CD14-positive monocyte (primary cell): ENCODE measurements at regions not wholly inside any gene's neighbourhood (a gene's known extent, or its start where the extent isn't known, plus 50 kb on each side); places are given as distances from the start of the nearest gene placed in this dataset.
A peak's percentile ranks its signal among the peaks of the same experiment; 100 is the strongest.

Experiments
- DNase-seq, 3 donors: peaks; one replicate each; pipeline ENCODE4 v3.0.0-alpha.2; 2011 to 2022
- H2AFZ ChIP-seq: 2 replicates; pipeline ENCODE4 v1.6.0; 2012; ENCODE audit warnings: mild to moderate bottlenecking, low read depth, low read length, inconsistent platforms; ENCODE audit not compliant: insufficient read depth, poor library complexity, severe bottlenecking
- H3K27ac ChIP-seq, 2 donors: 1 replicate in 1 of 2; 2 replicates in 1 of 2; pipeline ENCODE4 v1.5.1; 2012 to 2013; ENCODE audit warnings: low read length in 2 of 2, control low read depth in 1 of 2, inconsistent platforms in 1 of 2, low read depth in 1 of 2, mild to moderate bottlenecking in 1 of 2
- H3K27me3 ChIP-seq, 2 donors: one replicate each; pipeline versions ENCODE4 v1.6.0 to v1.6.1; 2011 to 2013; ENCODE audit warnings: low read length in 2 of 2; ENCODE audit not compliant: control insufficient read depth in 2 of 2, insufficient read depth in 2 of 2
- H3K36me3 ChIP-seq, 2 donors: replicated peaks in 1 of 2; 1 replicate in 1 of 2; 2 replicates in 1 of 2; pipeline versions ENCODE4 v1.5.1 to v1.6.1; 2012 to 2013; ENCODE audit warnings: low read length in 2 of 2, control low read depth in 1 of 2, inconsistent platforms in 1 of 2, mild to moderate bottlenecking in 1 of 2; ENCODE audit not compliant: insufficient read depth in 2 of 2, control insufficient read depth in 1 of 2
- H3K4me1 ChIP-seq, 2 donors: 1 replicate in 1 of 2; 2 replicates in 1 of 2; pipeline versions ENCODE4 v1.5.1 to v1.6.1; 2012 to 2013; ENCODE audit warnings: low read length in 2 of 2, control low read depth in 1 of 2, inconsistent platforms in 1 of 2, mild to moderate bottlenecking in 1 of 2, moderate library complexity in 1 of 2; ENCODE audit not compliant: insufficient read depth in 2 of 2, control insufficient read depth in 1 of 2
- H3K4me2 ChIP-seq: replicated peaks from 2 replicates; pipeline ENCODE3; 2012; ENCODE audit warnings: low read length, moderate library complexity, mild to moderate bottlenecking; ENCODE audit not compliant: poor library complexity, severe bottlenecking; ENCODE audit errors: extremely low read depth
- H3K4me3 ChIP-seq, 3 experiments: fragments of 200-600 bp in 1 of 3; sonication (generic) in 1 of 3; replicated peaks in 1 of 3; 1 replicate in 2 of 3; 2 replicates in 1 of 3; pipeline ENCODE4 v1.5.1; 2011 to 2013; ENCODE audit warnings: low read length in 3 of 3, mild to moderate bottlenecking in 3 of 3, control low read depth in 2 of 3, low read depth in 2 of 3, inconsistent platforms in 1 of 3, moderate library complexity in 1 of 3
- H3K79me2 ChIP-seq: 2 replicates; pipeline ENCODE4 v1.6.0; 2012; ENCODE audit warnings: mild to moderate bottlenecking, control low read depth, inconsistent platforms, low read length, moderate library complexity; ENCODE audit not compliant: insufficient read depth
- H3K9ac ChIP-seq: 2 replicates; pipeline ENCODE4 v1.6.0; 2017; ENCODE audit warnings: low read length, mild to moderate bottlenecking; ENCODE audit not compliant: insufficient read depth, poor library complexity, severe bottlenecking
- H3K9me3 ChIP-seq, 2 donors: replicated peaks in 1 of 2; 1 replicate in 1 of 2; 2 replicates in 1 of 2; pipeline versions ENCODE4 v1.5.1 to v1.6.1; 2012 to 2013; ENCODE audit warnings: low read length in 2 of 2, control low read depth in 1 of 2; ENCODE audit not compliant: control insufficient read depth in 1 of 2, insufficient read depth in 1 of 2
- H4K20me1 ChIP-seq: 2 replicates; pipeline ENCODE4 v1.6.0; 2012; ENCODE audit warnings: mild to moderate bottlenecking, low read length, control low read depth, moderate library complexity; ENCODE audit not compliant: insufficient read depth
- H3K27ac Mint-ChIP-seq, 7 donors: one replicate each; pipeline ENCODE4 v1.8.0; 2020; ENCODE audit warnings: mild to moderate bottlenecking in 7 of 7, mixed read lengths in 7 of 7, moderate library complexity in 6 of 7, inconsistent platforms in 2 of 7
- H3K27me3 Mint-ChIP-seq, 3 donors: one replicate each; pipeline ENCODE4 v1.8.0; 2021 to 2022; ENCODE audit warnings: low read depth in 3 of 3, mild to moderate bottlenecking in 3 of 3, mixed read lengths in 3 of 3, moderate library complexity in 3 of 3, inconsistent platforms in 1 of 3
- H3K36me3 Mint-ChIP-seq, 2 donors: one replicate each; pipeline ENCODE4 v1.8.0; 2020; ENCODE audit warnings: mixed read lengths in 2 of 2, inconsistent platforms in 1 of 2, mild to moderate bottlenecking in 1 of 2
- H3K4me1 Mint-ChIP-seq: one replicate; pipeline ENCODE4 v1.8.0; 2020; ENCODE audit warnings: mild to moderate bottlenecking, mixed read lengths
- H3K4me3 Mint-ChIP-seq, 2 donors: one replicate each; pipeline ENCODE4 v1.8.0; 2020; ENCODE audit warnings: mild to moderate bottlenecking in 2 of 2, mixed read lengths in 2 of 2, moderate library complexity in 1 of 2
- H3K9me3 Mint-ChIP-seq, 7 donors: one replicate each; pipeline ENCODE4 v1.8.0; 2020 to 2022; ENCODE audit warnings: mixed read lengths in 7 of 7, mild to moderate bottlenecking in 6 of 7, moderate library complexity in 6 of 7, inconsistent platforms in 2 of 7
- WGBS: methylation state at CpG from one replicate; pipeline ENCODE4 v1.1.5; 2013; ENCODE audit warnings: missing lambda C conversion rate; ENCODE audit not compliant: insufficient coverage; 5-methylcytosine and 5-hydroxymethylcytosine counted together
- intact Hi-C, 2 donors: fragments of 100-400 bp; cut with micrococcal nuclease; formaldehyde crosslinking; loops; one replicate each; pipeline versions ENCODE4 v1.15.0 to v1.15.1; 2023
- TF ChIP-seq, protein P1 (sequence below): fragments of 200-600 bp; IDR thresholded peaks from one replicate; pipeline ENCODE4 v1.8.0; 2022; ENCODE audit warnings: antibody characterized with exemption, mild to moderate bottlenecking

DNA sequence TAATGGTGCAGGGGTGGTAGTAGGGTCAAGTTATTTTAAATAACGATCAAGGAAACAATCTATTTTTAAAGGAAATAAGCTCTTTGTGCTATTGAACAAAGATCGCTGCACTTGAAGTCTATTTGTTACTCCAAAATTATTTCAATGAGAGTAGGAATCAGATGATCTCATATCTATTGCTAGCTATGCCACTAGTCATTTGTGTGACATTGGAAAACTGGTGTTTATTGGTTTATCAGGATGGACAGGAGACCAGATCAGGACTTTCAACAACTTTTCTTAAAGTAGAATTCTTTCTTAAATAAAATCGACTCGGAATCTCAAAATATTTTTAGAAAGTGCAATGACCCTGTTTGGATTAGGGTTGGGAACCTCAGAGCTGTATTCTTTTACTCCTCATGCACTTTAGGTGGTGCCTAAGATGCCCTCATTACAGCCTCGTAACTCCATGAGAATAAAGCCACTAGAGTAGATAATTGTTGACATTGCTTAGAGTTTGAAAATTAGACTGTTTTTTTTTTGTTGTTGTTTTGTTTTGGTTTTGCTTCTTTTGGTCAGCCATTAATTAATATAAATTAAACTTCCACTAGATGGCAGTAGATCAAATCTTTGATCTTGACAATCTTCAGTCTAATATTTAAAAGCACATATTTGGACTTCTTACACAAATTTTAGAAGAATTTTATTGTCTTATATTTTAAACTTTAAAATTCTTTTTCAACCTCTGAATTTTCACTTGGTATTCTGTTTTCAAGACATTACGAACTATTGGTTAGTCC, 352.4 kb downstream of the USP25 start:
- H3K27me3 Mint-ChIP-seq: no peaks in the 10 kb centered on the region
- WGBS: no CpG with 5 or more reads among the region's 6 CpGs
- Histone ChIP-seq H3K9me3 (no peaks in the 10 kb centered on the region), H3K27me3 (no peaks in the 10 kb centered on the region), H2AFZ (no peak overlapping the region), H3K4me2 (no peak overlapping the region), H3K27ac (no peak overlapping the region), H3K9ac (no peak overlapping the region), H3K4me1 (no peaks in the 10 kb centered on the region), H3K4me3 (no peak overlapping the region), H3K36me3 (no peaks in the 10 kb centered on the region), H4K20me1 (no peaks in the 10 kb centered on the region), H3K79me2 (no peaks in the 10 kb centered on the region)
- intact Hi-C loops: loop anchor here (5.0 to 10.0 kb wide), 2 partner anchors 250 to 253 kb away; no protein-coding TSS in a partner anchor
- no peak overlapping the region for H3K27ac Mint-ChIP-seq
- no peaks in the 10 kb centered on the region for H3K36me3 Mint-ChIP-seq
- H3K4me3 Mint-ChIP-seq: no peak overlapping the region
- DNase-seq: peak in 1 of 3 donors; percentile 28
- H3K4me1 Mint-ChIP-seq: peaks cover 2% of the 10 kb centered on the region
- H3K9me3 Mint-ChIP-seq: no peaks in the 10 kb centered on the region
- TF ChIP-seq, protein P1, sequence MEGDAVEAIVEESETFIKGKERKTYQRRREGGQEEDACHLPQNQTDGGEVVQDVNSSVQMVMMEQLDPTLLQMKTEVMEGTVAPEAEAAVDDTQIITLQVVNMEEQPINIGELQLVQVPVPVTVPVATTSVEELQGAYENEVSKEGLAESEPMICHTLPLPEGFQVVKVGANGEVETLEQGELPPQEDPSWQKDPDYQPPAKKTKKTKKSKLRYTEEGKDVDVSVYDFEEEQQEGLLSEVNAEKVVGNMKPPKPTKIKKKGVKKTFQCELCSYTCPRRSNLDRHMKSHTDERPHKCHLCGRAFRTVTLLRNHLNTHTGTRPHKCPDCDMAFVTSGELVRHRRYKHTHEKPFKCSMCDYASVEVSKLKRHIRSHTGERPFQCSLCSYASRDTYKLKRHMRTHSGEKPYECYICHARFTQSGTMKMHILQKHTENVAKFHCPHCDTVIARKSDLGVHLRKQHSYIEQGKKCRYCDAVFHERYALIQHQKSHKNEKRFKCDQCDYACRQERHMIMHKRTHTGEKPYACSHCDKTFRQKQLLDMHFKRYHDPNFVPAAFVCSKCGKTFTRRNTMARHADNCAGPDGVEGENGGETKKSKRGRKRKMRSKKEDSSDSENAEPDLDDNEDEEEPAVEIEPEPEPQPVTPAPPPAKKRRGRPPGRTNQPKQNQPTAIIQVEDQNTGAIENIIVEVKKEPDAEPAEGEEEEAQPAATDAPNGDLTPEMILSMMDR: peak; percentile 67

DNA sequence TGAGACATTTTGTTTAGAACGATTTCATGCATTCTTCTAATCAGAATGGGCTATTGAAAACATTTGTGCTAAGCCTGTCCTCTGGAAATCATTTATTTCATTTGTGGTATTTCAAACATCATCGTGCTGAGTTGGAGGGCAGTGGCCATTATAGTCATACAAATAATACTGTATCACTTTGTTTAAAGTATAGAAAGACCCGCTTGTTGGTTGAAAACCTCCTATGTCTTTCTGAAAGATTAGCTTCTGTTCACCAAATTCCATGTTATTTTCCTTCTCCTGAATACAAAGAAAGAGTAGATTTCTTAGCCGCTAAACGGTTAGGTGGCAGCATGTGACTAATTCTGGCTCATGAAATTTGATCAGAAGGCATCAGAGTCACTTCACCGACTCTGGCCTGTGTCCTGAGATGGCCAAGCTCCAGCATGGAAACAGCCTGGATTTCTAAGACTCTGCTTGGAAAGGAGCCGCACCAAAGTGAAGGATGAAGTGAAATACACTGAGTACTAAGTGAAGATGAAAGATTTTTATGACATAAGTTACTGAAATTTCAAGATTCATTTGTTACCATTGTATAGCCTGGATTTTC, 355.1 kb downstream of the USP25 start:
- Histone ChIP-seq H3K4me2 (no peak overlapping the region), H3K36me3 (no peaks in the 10 kb centered on the region), H3K79me2 (no peaks in the 10 kb centered on the region), H3K9ac (no peak overlapping the region), H3K27me3 (no peaks in the 10 kb centered on the region), H3K4me3 (no peak overlapping the region), H4K20me1 (no peaks in the 10 kb centered on the region), H3K9me3 (no peaks in the 10 kb centered on the region), H3K27ac (no peak overlapping the region), H3K4me1 (no peaks in the 10 kb centered on the region), H2AFZ (no peak overlapping the region)
- WGBS: 96% methylated on average over 4 of the region's 7 CpGs
- TF ChIP-seq, protein P1: no peak
- Mint-ChIP-seq H3K27me3 (no peaks in the 10 kb centered on the region), H3K4me1 (peaks cover 2% of the 10 kb centered on the region), H3K4me3 (no peak overlapping the region), H3K36me3 (no peaks in the 10 kb centered on the region), H3K9me3 (no peaks in the 10 kb centered on the region), H3K27ac (peak overlapping the region in 1 of 7 donors; percentile 73)
- DNase-seq: no peak
- intact Hi-C loops: loop anchor here (5.0 to 10.0 kb wide), 2 partner anchors 247 to 250 kb away; no protein-coding TSS in a partner anchor
